Transverse colon (tissue), 4 donors: ENCODE measurements at regions not wholly inside any gene's neighbourhood (a gene's known extent, or its start where the extent isn't known, plus 50 kb on each side); places are given as distances from the start of the nearest gene placed in this dataset.
"Not testable (repeated sequence)": the region's sequence is repeated elsewhere in the genome, so short reads cannot be mapped to it uniquely, and the experiment has no call there.

ENCODE experiments used
- DNase-seq: peaks from one replicate; pipeline ENCODE4 v3.0.0-alpha.2; 2019
- H3K27ac ChIP-seq, 4 donors: fragments of 200-600 bp; sonication (generic); 2 replicates each; pipeline ENCODE4 v1.5.1; 2016 to 2018; ENCODE audit warnings: inconsistent platforms in 4 of 4
- H3K27me3 ChIP-seq: fragments of 200-600 bp; sonication (generic); 2 replicates; pipeline ENCODE4 v1.5.1; 2017; ENCODE audit warnings: inconsistent platforms
- H3K36me3 ChIP-seq, 4 donors: fragments of 200-600 bp; sonication (generic); 2 replicates each; pipeline ENCODE4 v1.5.1; 2017 to 2019; ENCODE audit warnings: inconsistent platforms in 4 of 4
- H3K4me1 ChIP-seq, 4 donors: fragments of 200-600 bp; sonication (generic); 2 replicates each; pipeline ENCODE4 v1.5.1; 2017 to 2020; ENCODE audit warnings: inconsistent platforms in 4 of 4
- H3K4me3 ChIP-seq, 4 donors: fragments of 200-600 bp; sonication (generic); 1 replicate in 1 of 4; 2 replicates in 3 of 4; pipeline versions ENCODE4 v1.5.1 to v1.6.1; 2017 to 2019; ENCODE audit warnings: inconsistent platforms in 4 of 4
- H3K9me3 ChIP-seq, 2 donors: fragments of 200-600 bp; sonication (generic); 2 replicates each; pipeline ENCODE4 v1.5.1; 2017 to 2019; ENCODE audit warnings: inconsistent platforms in 2 of 2
- EP300 ChIP-seq: sonication (generic); formaldehyde crosslinking; IDR thresholded peaks from one replicate; pipeline ENCODE4 v1.6.1; 2017; ENCODE audit warnings: antibody characterized with exemption, low read depth
- POLR2A ChIP-seq: fragments of 450-650 bp; IDR thresholded peaks from one replicate; pipeline ENCODE4 v1.6.1; 2016; ENCODE audit warnings: antibody characterized with exemption, mild to moderate bottlenecking, moderate library complexity
- POLR2AphosphoS5 ChIP-seq, 3 donors: sonication (generic); formaldehyde crosslinking; IDR thresholded peaks; one replicate each; pipeline ENCODE4 v1.6.1; 2016; ENCODE audit warnings: antibody characterized with exemption in 3 of 3
- WGBS, 2 donors: methylation state at CpG; one replicate each; pipeline ENCODE4 v1.1.5; 2018; ENCODE audit warnings: low coverage in 1 of 2; 5-methylcytosine and 5-hydroxymethylcytosine counted together
- in situ Hi-C, 4 donors: fragments of 200-750 bp; cut with MboI; loops; one replicate each; pipeline versions ENCODE4 v1.15.0 to v1.15.1; 2017; ENCODE audit warnings: low sequenced_read_pairs in 3 of 4, low pct_ligation_motif_present in 1 of 4, low pct_unique_long_range_greater_than_20kb in 1 of 4
- intact Hi-C: fragments of 100-400 bp; cut with DNase I; formaldehyde crosslinking; loops from one replicate; pipeline ENCODE4 v1.15.1; 2023; ENCODE audit warnings: low total_unique reads
- TF ChIP-seq, protein P1 (sequence below), 5 experiments: fragments of 200-600 bp in 3 of 5; fragments of 450-650 bp in 2 of 5; sonication (generic) in 3 of 5; IDR thresholded peaks; 1 replicate in 2 of 5; 2 replicates in 3 of 5; pipeline ENCODE4 v1.5.1; 2016 to 2017; ENCODE audit warnings: antibody characterized with exemption in 5 of 5, inconsistent platforms in 3 of 5, mild to moderate bottlenecking in 2 of 5, moderate library complexity in 1 of 5

DNA sequence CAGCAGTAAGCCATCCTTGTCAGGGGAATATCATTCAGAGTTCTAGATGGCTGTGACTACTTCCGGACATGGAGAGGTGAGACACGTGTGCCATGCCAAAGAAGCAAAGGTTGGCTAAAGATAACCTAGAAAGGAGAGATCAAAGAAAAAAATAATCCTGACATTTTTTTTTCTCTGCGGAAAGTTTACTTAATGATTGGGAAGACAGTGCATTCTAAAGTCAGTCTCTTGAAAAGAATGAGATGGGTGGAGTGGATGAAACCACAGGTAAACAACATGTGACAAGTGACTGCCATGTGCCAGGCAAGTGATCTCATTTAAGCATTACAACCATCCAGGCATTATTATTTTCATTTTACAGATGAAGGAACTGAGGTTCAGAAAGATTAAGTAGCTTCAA lies 436.6 kb downstream of the SOX2 start:
- H3K9me3 ChIP-seq = no peaks in the 10 kb centered on the region
- no peak for DNase-seq
- no peaks in the 10 kb centered on the region for H3K27me3 ChIP-seq
- no peak overlapping the region for H3K4me3 ChIP-seq
- WGBS, 2 donors = 73 to 82% methylated on average over 3 of the region's 3 CpGs
- TF ChIP-seq, protein P1, sequence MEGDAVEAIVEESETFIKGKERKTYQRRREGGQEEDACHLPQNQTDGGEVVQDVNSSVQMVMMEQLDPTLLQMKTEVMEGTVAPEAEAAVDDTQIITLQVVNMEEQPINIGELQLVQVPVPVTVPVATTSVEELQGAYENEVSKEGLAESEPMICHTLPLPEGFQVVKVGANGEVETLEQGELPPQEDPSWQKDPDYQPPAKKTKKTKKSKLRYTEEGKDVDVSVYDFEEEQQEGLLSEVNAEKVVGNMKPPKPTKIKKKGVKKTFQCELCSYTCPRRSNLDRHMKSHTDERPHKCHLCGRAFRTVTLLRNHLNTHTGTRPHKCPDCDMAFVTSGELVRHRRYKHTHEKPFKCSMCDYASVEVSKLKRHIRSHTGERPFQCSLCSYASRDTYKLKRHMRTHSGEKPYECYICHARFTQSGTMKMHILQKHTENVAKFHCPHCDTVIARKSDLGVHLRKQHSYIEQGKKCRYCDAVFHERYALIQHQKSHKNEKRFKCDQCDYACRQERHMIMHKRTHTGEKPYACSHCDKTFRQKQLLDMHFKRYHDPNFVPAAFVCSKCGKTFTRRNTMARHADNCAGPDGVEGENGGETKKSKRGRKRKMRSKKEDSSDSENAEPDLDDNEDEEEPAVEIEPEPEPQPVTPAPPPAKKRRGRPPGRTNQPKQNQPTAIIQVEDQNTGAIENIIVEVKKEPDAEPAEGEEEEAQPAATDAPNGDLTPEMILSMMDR (IDR thresholded peaks at IDR 0.05) = no peak
- TF ChIP-seq POLR2A = no peak
- no peak for TF ChIP-seq POLR2AphosphoS5 (IDR thresholded peaks at IDR 0.05)
- TF ChIP-seq EP300 = no peak
- H3K36me3 ChIP-seq = no peaks in the 10 kb centered on the region
- no peak overlapping the region for H3K27ac ChIP-seq
- in situ Hi-C loops (no loop called here), intact Hi-C loops (no loop called here)
- no peaks in the 10 kb centered on the region for H3K4me1 ChIP-seq

DNA sequence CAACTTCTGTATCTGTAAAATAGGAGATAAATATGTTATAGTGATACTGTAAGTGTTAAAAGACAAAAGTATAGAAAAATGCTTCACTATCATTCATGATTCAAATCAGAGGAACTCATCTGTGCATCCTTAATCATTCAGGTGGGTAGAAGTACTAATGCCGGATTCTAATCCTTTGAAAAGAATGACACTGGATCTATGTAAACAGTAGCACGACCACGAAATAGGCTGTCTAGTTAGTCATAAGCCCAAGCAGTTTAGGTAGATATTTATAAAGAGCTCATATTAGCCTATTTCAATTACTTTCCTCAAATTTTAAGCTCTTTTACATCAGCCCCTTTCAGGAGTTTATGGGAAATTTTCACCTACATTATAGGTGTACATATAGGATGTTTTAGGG lies 437.9 kb downstream of the SOX2 start:
- in situ Hi-C loops = no loop called here
- H3K27ac ChIP-seq = no peak overlapping the region
- DNase-seq = no peak

DNA sequence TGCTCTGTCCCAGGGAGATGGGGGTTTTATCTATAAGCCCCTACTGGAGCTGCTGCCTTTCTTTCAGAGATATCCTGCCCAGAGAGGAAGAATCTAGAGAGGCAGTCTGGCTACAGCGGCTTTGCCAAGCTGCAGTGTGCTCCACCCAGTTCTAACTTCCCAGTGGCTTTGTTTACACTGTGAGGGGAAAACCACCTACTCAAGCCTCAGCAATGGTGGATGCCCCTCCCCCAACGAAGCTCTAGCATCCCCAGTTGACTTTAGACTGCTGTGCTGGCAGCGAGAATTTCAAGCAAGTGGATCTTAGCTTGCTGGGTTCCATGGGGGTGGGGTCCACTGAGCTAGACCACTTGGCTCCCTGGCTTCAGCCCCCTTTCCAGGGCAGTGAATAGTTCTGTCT lies 444.6 kb downstream of the SOX2 start:
- intact Hi-C loops, H3K4me3 ChIP-seq, DNase-seq, H3K4me1 ChIP-seq, H3K27me3 ChIP-seq, H3K27ac ChIP-seq, in situ Hi-C loops, H3K36me3 ChIP-seq, H3K9me3 ChIP-seq: not testable (repeated sequence)
- 61% methylated on average over 3 of the region's 3 CpGs; no CpG with 5 or more reads in 1 of the 2 donors for WGBS, 2 donors

More for the DNA sequence above, 437.9 kb downstream of the SOX2 start:
- 53 to 58% methylated on average over 3 of the region's 3 CpGs for WGBS, 2 donors
- Histone ChIP-seq H3K4me1 (no peaks in the 10 kb centered on the region), H3K9me3 (no peaks in the 10 kb centered on the region), H3K36me3 (no peaks in the 10 kb centered on the region), H3K27me3 (no peaks in the 10 kb centered on the region), H3K4me3 (no peak overlapping the region)
- intact Hi-C loops = no loop called here
- TF ChIP-seq POLR2AphosphoS5 (IDR thresholded peaks at IDR 0.05) (no peak), EP300 (no peak), POLR2A (no peak)
- TF ChIP-seq, protein P1 (IDR thresholded peaks at IDR 0.05) = no peak

DNA sequence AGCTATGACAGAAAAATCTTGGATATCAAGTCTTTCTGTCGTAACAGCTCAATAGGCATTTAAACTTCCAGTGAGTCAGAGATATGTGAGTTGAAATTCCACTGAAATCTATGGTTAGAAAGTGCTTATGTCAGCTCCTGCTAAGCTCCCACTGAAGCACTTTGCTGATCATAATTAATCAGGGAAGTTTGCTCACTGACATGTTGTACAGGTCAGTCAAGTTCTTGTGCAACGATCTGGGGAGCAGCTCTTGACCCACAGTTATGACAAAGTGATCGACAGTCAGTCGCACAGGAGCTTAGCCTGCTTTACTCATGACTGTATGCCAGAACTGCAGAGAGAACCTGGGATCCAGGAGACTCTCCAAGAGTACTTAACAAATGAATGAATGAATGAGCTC lies 453.5 kb downstream of the SOX2 start:
- 63 to 85% methylated on average over 3 to 4 of the region's 4 CpGs for WGBS, 2 donors
- H3K4me3 ChIP-seq = no peak overlapping the region
- no peaks in the 10 kb centered on the region for H3K9me3 ChIP-seq
- H3K36me3 ChIP-seq = no peaks in the 10 kb centered on the region
- H3K4me1 ChIP-seq = no peaks in the 10 kb centered on the region
- in situ Hi-C loops = no loop called here
- no peak for DNase-seq
- TF ChIP-seq, protein P1 (IDR thresholded peaks at IDR 0.05) = no peak
- TF ChIP-seq POLR2A (no peak), POLR2AphosphoS5 (IDR thresholded peaks at IDR 0.05) (no peak)
- intact Hi-C loops = no loop called here
- no peak overlapping the region for H3K27ac ChIP-seq
- H3K27me3 ChIP-seq = no peaks in the 10 kb centered on the region

DNA sequence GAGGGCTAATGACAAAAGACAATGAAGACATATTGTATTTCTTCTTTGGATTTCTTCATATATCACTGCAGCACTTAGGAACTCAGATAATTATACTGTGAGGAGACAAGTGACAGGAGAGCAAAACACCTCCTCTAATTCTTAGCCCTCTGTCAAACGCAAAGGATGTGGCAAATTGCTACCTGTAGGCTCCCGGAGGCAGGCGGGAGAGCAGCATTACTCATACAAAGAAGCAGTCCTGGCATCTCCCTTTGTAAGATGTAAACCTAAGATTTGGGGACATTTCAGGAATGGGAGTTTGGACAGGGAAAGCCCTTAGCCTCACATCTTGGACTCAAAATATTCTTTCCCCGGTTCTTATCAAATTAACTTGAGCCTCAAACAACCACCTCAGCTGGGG lies 460.8 kb downstream of the SOX2 start:
- in situ Hi-C loops = no loop called here
- H3K27ac ChIP-seq = no peak overlapping the region

More for the DNA sequence above, 460.8 kb downstream of the SOX2 start:
- TF ChIP-seq, protein P1 (IDR thresholded peaks at IDR 0.05) = no peak
- TF ChIP-seq POLR2AphosphoS5 (IDR thresholded peaks at IDR 0.05) (no peak), POLR2A (no peak), EP300 (no peak)
- no peaks in the 10 kb centered on the region for H3K36me3 ChIP-seq
- intact Hi-C loops = no loop called here
- no peaks in the 10 kb centered on the region for H3K4me1 ChIP-seq
- no peak for DNase-seq
- no peaks in the 10 kb centered on the region for H3K9me3 ChIP-seq
- WGBS, 2 donors = 45 to 69% methylated on average over 4 of the region's 4 CpGs
- H3K27me3 ChIP-seq = no peaks in the 10 kb centered on the region
- H3K4me3 ChIP-seq = no peak overlapping the region
